H1 (cell line): ENCODE measurements at regions not wholly inside any gene's neighbourhood (a gene's known extent, or its start where the extent isn't known, plus 50 kb on each side); places are given as distances from the start of the nearest gene placed in this dataset.

Source experiments
- CTCF ChIA-PET: fragments of 300-600 bp; sonication (Branson Sonifier 250); formaldehyde crosslinking; loops from one replicate; lab custom pipeline; 2021; ENCODE audit not compliant: partially characterized antibody; lab: Charles Lee
- POLR2A ChIA-PET: fragments of 300-600 bp; sonication (Branson Sonifier 250); formaldehyde crosslinking; loops from one replicate; lab custom pipeline; 2021; ENCODE audit warnings: inconsistent platforms; ENCODE audit not compliant: partially characterized antibody; lab: Charles Lee
- DNase-seq, 2 experiments: peaks; one replicate each; pipeline versions ENCODE4 v3.0.0 to v3.0.0-alpha.2; 2010 to 2022; ENCODE audit warnings: low spot score in 2 of 2, low read depth in 1 of 2, mixed read lengths in 1 of 2
- FAIRE-seq: peaks from 2 replicates; lab custom pipeline; 2011; peaks lifted over from hg19 to GRCh38; lab: Jason Lieb, UNC
- H2AFZ ChIP-seq: 2 replicates; pipeline ENCODE4 v1.8.1; 2012; ENCODE audit warnings: low read length, inconsistent platforms
- H2AK5ac ChIP-seq: 2 replicates; pipeline ENCODE4 v1.6.1; 2013; ENCODE audit warnings: low read depth, low read length
- H2BK120ac ChIP-seq: replicated peaks from 2 replicates; pipeline ENCODE3; 2013; ENCODE audit warnings: low read depth, low read length, inconsistent platforms
- H2BK12ac ChIP-seq: 2 replicates; pipeline ENCODE4 v1.6.1; 2013; ENCODE audit warnings: low read depth, low read length
- H2BK15ac ChIP-seq: 2 replicates; pipeline ENCODE4 v1.6.1; 2013; ENCODE audit warnings: low read length
- H2BK20ac ChIP-seq: 2 replicates; pipeline ENCODE4 v1.6.1; 2013; ENCODE audit warnings: low read length
- H2BK5ac ChIP-seq: 2 replicates; pipeline ENCODE4 v1.6.1; 2013; ENCODE audit warnings: low read depth, low read length
- H3K14ac ChIP-seq: 2 replicates; pipeline ENCODE4 v1.6.1; 2013; ENCODE audit warnings: inconsistent platforms; ENCODE audit not compliant: insufficient read length
- H3K18ac ChIP-seq: 2 replicates; pipeline ENCODE4 v1.6.1; 2013; ENCODE audit warnings: low read length; ENCODE audit errors: extremely low read depth
- H3K23ac ChIP-seq: 2 replicates; pipeline ENCODE4 v1.6.1; 2013; ENCODE audit warnings: inconsistent platforms; ENCODE audit not compliant: insufficient read length
- H3K23me2 ChIP-seq: 2 replicates; pipeline ENCODE4 v1.6.1; 2013; ENCODE audit warnings: low read depth, low read length
- H3K27ac ChIP-seq: 2 replicates; pipeline ENCODE4 v1.6.1; 2011; ENCODE audit warnings: low read depth, low read length, inconsistent platforms
- H3K27me3 ChIP-seq, 4 experiments: replicated peaks in 1 of 4; 1 replicate in 1 of 4; 2 replicates in 3 of 4; pipeline versions ENCODE4 v1.6.1 to v1.8.1; 2011 to 2013; ENCODE audit warnings: low read length in 3 of 4, mild to moderate bottlenecking in 3 of 4, inconsistent platforms in 2 of 4, mixed read lengths in 2 of 4, moderate library complexity in 1 of 4; ENCODE audit not compliant: control insufficient read depth in 3 of 4, insufficient read depth in 3 of 4; ENCODE audit errors: extremely low read depth in 1 of 4
- H3K36me3 ChIP-seq, 4 experiments: 2 replicates each; pipeline versions ENCODE4 v1.6.1 to v1.8.1; 2011 to 2013; ENCODE audit warnings: mild to moderate bottlenecking in 4 of 4, low read length in 3 of 4, moderate library complexity in 2 of 4, control low read depth in 1 of 4, inconsistent platforms in 1 of 4; ENCODE audit not compliant: insufficient read depth in 4 of 4, control insufficient read depth in 2 of 4
- H3K4ac ChIP-seq: replicated peaks from 2 replicates; pipeline ENCODE3; 2013; ENCODE audit warnings: low read length, low read depth, mixed read lengths, inconsistent platforms; ENCODE audit not compliant: insufficient read length
- H3K4me1 ChIP-seq, 4 experiments: replicated peaks in 1 of 4; 1 replicate in 1 of 4; 2 replicates in 3 of 4; pipeline versions ENCODE4 v1.6.1 to v1.8.1; 2011 to 2013; ENCODE audit warnings: low read length in 3 of 4, inconsistent platforms in 2 of 4, mixed read lengths in 1 of 4; ENCODE audit not compliant: insufficient read depth in 4 of 4, control insufficient read depth in 3 of 4
- H3K4me2 ChIP-seq, 2 experiments: 2 replicates each; pipeline versions ENCODE4 v1.6.1 to v1.8.1; 2011 to 2013; ENCODE audit warnings: low read depth in 2 of 2, low read length in 2 of 2, control low read depth in 1 of 2, inconsistent platforms in 1 of 2, mild to moderate bottlenecking in 1 of 2; ENCODE audit not compliant: insufficient read depth in 1 of 2
- H3K4me3 ChIP-seq, 4 experiments: fragments of 200-600, 300-600 bp in 1 of 4; sonication (generic), shearing (Covaris generic), sonication (Bioruptor Twin) in 1 of 4; 2 replicates each; pipeline versions ENCODE4 v1.5.1 to v1.8.1; 2011 to 2016; ENCODE audit warnings: low read length in 4 of 4, low read depth in 3 of 4, control low read depth in 2 of 4, inconsistent platforms in 2 of 4, mild to moderate bottlenecking in 2 of 4, mixed read lengths in 1 of 4, moderate library complexity in 1 of 4; ENCODE audit not compliant: insufficient read depth in 2 of 4; ENCODE audit errors: extremely low read depth in 1 of 4
- H3K56ac ChIP-seq: replicated peaks from 2 replicates; pipeline ENCODE3; 2013; ENCODE audit warnings: low read depth, mild to moderate bottlenecking, mixed read lengths, low read length, inconsistent platforms; ENCODE audit not compliant: insufficient read length
- H3K79me1 ChIP-seq: 2 replicates; pipeline ENCODE4 v1.6.1; 2013; ENCODE audit warnings: low read depth, low read length, control low read depth
- H3K79me2 ChIP-seq, 2 experiments: 2 replicates each; pipeline versions ENCODE4 v1.6.1 to v1.8.1; 2012 to 2013; ENCODE audit warnings: low read length in 2 of 2, mild to moderate bottlenecking in 2 of 2, inconsistent platforms in 1 of 2; ENCODE audit not compliant: insufficient read depth in 2 of 2, control insufficient read depth in 1 of 2
- H3K9ac ChIP-seq, 4 experiments: replicated peaks in 1 of 4; 1 replicate in 1 of 4; 2 replicates in 3 of 4; pipeline versions ENCODE4 v1.6.1 to v1.8.1; 2011 to 2013; ENCODE audit warnings: low read depth in 3 of 4, low read length in 3 of 4, control low read depth in 2 of 4, mild to moderate bottlenecking in 2 of 4, moderate library complexity in 2 of 4, inconsistent platforms in 1 of 4; ENCODE audit errors: extremely low read depth in 1 of 4
- H3K9me3 ChIP-seq, 2 experiments: 2 replicates each; pipeline versions ENCODE4 v1.6.1 to v1.8.1; 2012 to 2013; ENCODE audit warnings: mild to moderate bottlenecking in 2 of 2, moderate library complexity in 2 of 2, control low read depth in 1 of 2, inconsistent platforms in 1 of 2, low read depth in 1 of 2, low read length in 1 of 2, mixed read lengths in 1 of 2; ENCODE audit not compliant: insufficient read depth in 2 of 2
- H4K20me1 ChIP-seq, 2 experiments: replicated peaks in 1 of 2; 2 replicates each; pipeline versions ENCODE3 to v1.8.1; 2011 to 2013; ENCODE audit warnings: inconsistent platforms in 2 of 2, low read length in 2 of 2, mild to moderate bottlenecking in 1 of 2; ENCODE audit not compliant: insufficient read depth in 2 of 2, control insufficient read depth in 1 of 2
- H4K5ac ChIP-seq: 2 replicates; pipeline ENCODE4 v1.6.1; 2013; ENCODE audit warnings: low read length, low read depth, mixed read lengths, inconsistent platforms; ENCODE audit not compliant: insufficient read length
- H4K8ac ChIP-seq: 2 replicates; pipeline ENCODE4 v1.8.0; 2013; ENCODE audit warnings: mild to moderate bottlenecking, moderate library complexity, low read length, inconsistent platforms; ENCODE audit not compliant: insufficient read depth; ENCODE audit errors: extremely low read depth
- H4K91ac ChIP-seq: replicated peaks from 2 replicates; pipeline ENCODE3; 2013; ENCODE audit warnings: low read length, mixed read lengths, inconsistent platforms; ENCODE audit not compliant: insufficient read length
- BACH1 ChIP-seq: IDR thresholded peaks from 2 replicates; pipeline ENCODE4 v1.6.1; 2012; ENCODE audit warnings: low read length, improper control_type of control experiment
- BRCA1 ChIP-seq: IDR thresholded peaks from 2 replicates; pipeline ENCODE4 v1.6.1; 2012; ENCODE audit warnings: low read depth, low read length, improper control_type of control experiment
- CEBPB ChIP-seq: IDR thresholded peaks from 2 replicates; pipeline ENCODE4 v1.6.1; 2012; ENCODE audit warnings: low read depth, low read length
- EGR1 ChIP-seq: IDR thresholded peaks from 2 replicates; pipeline ENCODE4 v1.6.1; 2011; ENCODE audit warnings: low read depth, low read length, borderline replicate concordance
- FOSL1 ChIP-seq: IDR thresholded peaks from 2 replicates; pipeline ENCODE4 v1.6.1; 2011; ENCODE audit warnings: mild to moderate bottlenecking, low read depth, low read length, moderate library complexity; ENCODE audit not compliant: insufficient read depth
- JUND ChIP-seq: IDR thresholded peaks from 2 replicates; pipeline ENCODE4 v1.6.1; 2011; ENCODE audit warnings: mild to moderate bottlenecking, improper control_type of control experiment, low read length
- KDM1A ChIP-seq: fragments of 200-600, 300-600 bp; sonication (generic); IDR thresholded peaks from 2 replicates; pipeline ENCODE4 v1.7.1; 2016; ENCODE audit warnings: mild to moderate bottlenecking, low read length, borderline replicate concordance
- KDM4A ChIP-seq: IDR thresholded peaks from one replicate; pipeline ENCODE4 v1.7.1; 2012; ENCODE audit warnings: low read depth, mild to moderate bottlenecking, moderate library complexity, low read length, inconsistent platforms; ENCODE audit not compliant: severe bottlenecking
- MAFK ChIP-seq: IDR thresholded peaks from 2 replicates; pipeline ENCODE4 v1.6.1; 2012; ENCODE audit warnings: low read depth, mild to moderate bottlenecking, improper control_type of control experiment, low read length
- NANOG ChIP-seq: IDR thresholded peaks from 2 replicates; pipeline ENCODE4 v1.6.1; 2011; ENCODE audit warnings: low read length, low read depth, mild to moderate bottlenecking, inconsistent platforms; ENCODE audit not compliant: insufficient read depth, poor library complexity, severe bottlenecking
- RAD21 ChIP-seq, 2 experiments: IDR thresholded peaks in 1 of 2; conservative IDR thresholded peaks in 1 of 2; 2 replicates each; pipeline ENCODE4 v1.6.1; 2011; ENCODE audit warnings: low read depth in 2 of 2, low read length in 2 of 2, improper control_type of control experiment in 1 of 2, inconsistent platforms in 1 of 2, mild to moderate bottlenecking in 1 of 2, moderate library complexity in 1 of 2
- RNF2 ChIP-seq: fragments of 200-900, 300-1000 bp; sonication (generic); IDR thresholded peaks from 2 replicates; pipeline ENCODE4 v1.7.1; 2016; ENCODE audit warnings: borderline replicate concordance, low read depth, mild to moderate bottlenecking, antibody characterized with exemption, low read length; ENCODE audit not compliant: poor library complexity, severe bottlenecking; ENCODE audit errors: missing control alignments
- SP2 ChIP-seq: IDR thresholded peaks from 2 replicates; pipeline ENCODE4 v1.6.1; 2012; ENCODE audit warnings: mild to moderate bottlenecking, low read length, inconsistent platforms
- SRF ChIP-seq: IDR thresholded peaks from 2 replicates; pipeline ENCODE4 v1.6.1; 2011; ENCODE audit warnings: mild to moderate bottlenecking, low read depth, low read length, moderate library complexity
- WGBS, 2 experiments: shearing (Covaris generic) in 1 of 2; methylation state at CpG; one replicate each; pipeline versions ENCODE4 v1.1.6 to v1.1.7; 2013 to 2015; ENCODE audit warnings: low lambda C conversion rate in 2 of 2, mixed read lengths in 2 of 2, inconsistent platforms in 1 of 2, low coverage in 1 of 2, missing lambda C conversion rate in 1 of 2; ENCODE audit not compliant: insufficient replicate concordance in 2 of 2, insufficient coverage in 1 of 2, insufficient read length in 1 of 2; ENCODE audit errors: extremely low coverage in 1 of 2, missing lambda C conversion rate in 1 of 2; 5-methylcytosine and 5-hydroxymethylcytosine counted together
- TF ChIP-seq, protein P1 (sequence below): IDR thresholded peaks from 2 replicates; pipeline ENCODE4 v1.6.1; 2012; ENCODE audit warnings: inconsistent platforms

DNA sequence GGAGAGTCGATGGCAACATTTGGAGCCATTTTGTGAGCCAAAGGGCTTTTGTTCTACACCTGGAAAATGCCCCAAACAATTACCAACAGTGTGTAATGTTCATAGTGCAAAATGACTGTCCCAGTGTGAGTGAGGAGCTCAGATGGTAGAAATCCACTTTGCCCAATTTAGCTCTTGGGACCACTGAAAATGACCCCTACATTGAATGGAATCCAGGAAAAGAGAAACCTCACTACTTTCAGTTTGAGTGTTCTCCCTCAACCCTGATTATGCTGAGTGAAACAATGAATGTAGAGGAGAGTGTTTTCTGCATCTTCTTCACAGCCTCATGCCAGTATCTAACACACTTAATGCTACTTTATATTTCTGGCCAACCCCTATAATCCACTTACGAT lies 84.9 kb upstream of the NRN1 start:
- POLR2A ChIA-PET: no interaction called here
- H3K27ac ChIP-seq: no peak overlapping the region
- H3K23ac ChIP-seq: no peak overlapping the region
- no peaks in the 10 kb centered on the region for H3K4me1 ChIP-seq
- H3K23me2 ChIP-seq: no peaks in the 10 kb centered on the region
- H3K79me1 ChIP-seq: no peaks in the 10 kb centered on the region
- H4K5ac ChIP-seq: no peak overlapping the region
- no peak overlapping the region for H2BK15ac ChIP-seq
- no peak overlapping the region for H3K18ac ChIP-seq
- no peak overlapping the region for H3K9ac ChIP-seq
- H3K14ac ChIP-seq: no peak overlapping the region
- 83% methylated on average over 2 of the region's 2 CpGs; no CpG with 5 or more reads in 1 of the 2 experiments for WGBS, 2 experiments
- DNase-seq (no peak), FAIRE-seq (no peak)
- no peak overlapping the region for H3K4me2 ChIP-seq
- H4K91ac ChIP-seq: no peak overlapping the region
- H3K4me3 ChIP-seq: no peak overlapping the region
- H3K27me3 ChIP-seq: no peaks in the 10 kb centered on the region
- no peak overlapping the region for H3K56ac ChIP-seq
- no peak overlapping the region for H2BK20ac ChIP-seq
- no peak for TF ChIP-seq KDM1A
- no peak for TF ChIP-seq EGR1
- TF ChIP-seq SRF: no peak
- TF ChIP-seq FOSL1: no peak
- no peak for TF ChIP-seq BRCA1
- no peak for TF ChIP-seq KDM4A
- TF ChIP-seq, protein P1, sequence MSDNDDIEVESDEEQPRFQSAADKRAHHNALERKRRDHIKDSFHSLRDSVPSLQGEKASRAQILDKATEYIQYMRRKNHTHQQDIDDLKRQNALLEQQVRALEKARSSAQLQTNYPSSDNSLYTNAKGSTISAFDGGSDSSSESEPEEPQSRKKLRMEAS: no peak
- TF ChIP-seq RAD21 (IDR thresholded peaks at IDR 0.05 in 1 of 2, conservative IDR thresholded peaks at IDR 0.05 in 1 of 2; ENCODE audit: low read depth in 2 of 2, low read length in 2 of 2): no peak
- no peak for TF ChIP-seq BACH1
- TF ChIP-seq MAFK: no peak
- no peak for TF ChIP-seq RNF2
- TF ChIP-seq CEBPB: no peak
- no peak for TF ChIP-seq NANOG
- TF ChIP-seq JUND: no peak
- TF ChIP-seq SP2: no peak
- TF ChIP-seq, all 59 proteins: peak for 0
- Histone ChIP-seq H2BK120ac (no peak overlapping the region), H3K9me3 (no peaks in the 10 kb centered on the region), H3K4ac (no peak overlapping the region), H4K8ac (no peak overlapping the region), H3K79me2 (no peaks in the 10 kb centered on the region), H2AFZ (no peak overlapping the region), H2AK5ac (no peak overlapping the region), H2BK12ac (no peak overlapping the region), H4K20me1 (no peaks in the 10 kb centered on the region), H2BK5ac (no peak overlapping the region), H3K36me3 (no peaks in the 10 kb centered on the region)
- CTCF ChIA-PET: interaction anchor here (0.5 to 1.3 kb wide), 3 partner anchors 13 to 195 kb away, joined by 3 read pairs; no protein-coding TSS in a partner anchor
